GM06990 (cell line): ENCODE measurements at regions not wholly inside any gene's neighbourhood (a gene's known extent, or its start where the extent isn't known, plus 50 kb on each side); places are given as distances from the start of the nearest gene placed in this dataset.

Source experiments
- DNase-seq: peaks from one replicate; pipeline ENCODE4 v3.0.0-alpha.2; 2011; ENCODE audit not compliant: insufficient read length; ENCODE audit errors: extremely low read depth
- H3K27me3 ChIP-seq: replicated peaks from 2 replicates; pipeline ENCODE4 v1.6.0; 2011; ENCODE audit warnings: low read length; ENCODE audit not compliant: control insufficient read depth, insufficient read depth
- H3K36me3 ChIP-seq: 2 replicates; pipeline ENCODE4 v1.5.1; 2011; ENCODE audit warnings: low read length; ENCODE audit not compliant: control insufficient read depth, insufficient read depth
- H3K4me3 ChIP-seq: replicated peaks from 2 replicates; pipeline ENCODE4 v1.5.1; 2011; ENCODE audit warnings: low read depth, mild to moderate bottlenecking, control low read depth, low read length
- TF ChIP-seq, protein P1 (sequence below): IDR thresholded peaks from 2 replicates; pipeline ENCODE4 v1.5.1; 2011; ENCODE audit warnings: low read length, control low read depth, mild to moderate bottlenecking, inconsistent platforms; ENCODE audit not compliant: insufficient read depth, poor library complexity, severe bottlenecking

DNA sequence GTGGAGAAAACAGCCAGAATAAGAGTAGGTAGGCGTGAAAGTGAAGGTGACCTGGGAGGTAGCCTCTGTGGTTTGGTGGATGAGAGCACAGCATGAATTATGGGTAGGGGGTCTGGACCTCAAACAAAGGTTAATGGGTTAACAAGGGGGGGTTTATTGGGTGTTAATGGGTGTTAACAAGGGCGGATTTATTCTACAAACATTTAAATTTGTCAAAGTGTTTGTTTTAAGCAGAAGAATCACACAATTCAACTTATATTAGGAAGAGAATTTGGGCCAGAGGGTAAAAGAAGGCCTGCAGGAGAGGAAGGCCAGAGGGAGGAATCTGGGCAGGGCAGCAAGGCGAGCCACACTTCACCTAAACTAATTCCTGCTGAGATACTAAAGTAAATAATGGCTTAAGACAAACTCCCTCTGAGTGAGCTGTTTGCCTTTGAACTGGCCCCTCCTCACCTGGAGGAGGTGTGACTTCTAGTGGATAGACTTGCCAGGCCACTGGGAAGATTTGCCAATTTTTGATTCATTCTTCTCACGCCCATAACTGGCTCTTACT is 191.7 kb downstream of the GIPC2 start:
- no peak for DNase-seq
- Histone ChIP-seq H3K36me3 (no peaks in the 10 kb centered on the region), H3K4me3 (no peak overlapping the region), H3K27me3 (no peaks in the 10 kb centered on the region)
- TF ChIP-seq, protein P1, sequence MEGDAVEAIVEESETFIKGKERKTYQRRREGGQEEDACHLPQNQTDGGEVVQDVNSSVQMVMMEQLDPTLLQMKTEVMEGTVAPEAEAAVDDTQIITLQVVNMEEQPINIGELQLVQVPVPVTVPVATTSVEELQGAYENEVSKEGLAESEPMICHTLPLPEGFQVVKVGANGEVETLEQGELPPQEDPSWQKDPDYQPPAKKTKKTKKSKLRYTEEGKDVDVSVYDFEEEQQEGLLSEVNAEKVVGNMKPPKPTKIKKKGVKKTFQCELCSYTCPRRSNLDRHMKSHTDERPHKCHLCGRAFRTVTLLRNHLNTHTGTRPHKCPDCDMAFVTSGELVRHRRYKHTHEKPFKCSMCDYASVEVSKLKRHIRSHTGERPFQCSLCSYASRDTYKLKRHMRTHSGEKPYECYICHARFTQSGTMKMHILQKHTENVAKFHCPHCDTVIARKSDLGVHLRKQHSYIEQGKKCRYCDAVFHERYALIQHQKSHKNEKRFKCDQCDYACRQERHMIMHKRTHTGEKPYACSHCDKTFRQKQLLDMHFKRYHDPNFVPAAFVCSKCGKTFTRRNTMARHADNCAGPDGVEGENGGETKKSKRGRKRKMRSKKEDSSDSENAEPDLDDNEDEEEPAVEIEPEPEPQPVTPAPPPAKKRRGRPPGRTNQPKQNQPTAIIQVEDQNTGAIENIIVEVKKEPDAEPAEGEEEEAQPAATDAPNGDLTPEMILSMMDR, result no peak

DNA sequence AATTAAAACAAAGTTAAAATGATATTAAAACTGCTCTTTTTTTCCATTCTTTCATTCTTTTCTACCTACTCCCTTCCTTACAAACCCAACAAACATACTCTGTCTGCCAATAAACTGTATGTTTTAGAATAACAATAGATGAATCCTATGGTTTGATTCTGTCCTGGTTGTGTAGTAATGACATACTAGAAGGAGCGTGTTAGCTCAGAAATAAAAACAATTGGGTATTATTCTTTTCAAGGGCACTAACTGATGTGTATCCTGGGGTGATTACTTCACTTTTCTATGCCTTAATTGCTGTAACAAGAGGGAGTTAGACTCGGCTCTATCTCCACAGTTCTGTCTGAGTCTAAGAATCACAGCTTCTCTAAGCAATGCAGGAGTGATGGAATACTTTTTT is 194.4 kb downstream of the GIPC2 start:
- H3K4me3 ChIP-seq, result no peak overlapping the region
- DNase-seq, result no peak
- TF ChIP-seq, protein P1, result no peak
- no peaks in the 10 kb centered on the region for H3K27me3 ChIP-seq
- H3K36me3 ChIP-seq, result no peaks in the 10 kb centered on the region

DNA sequence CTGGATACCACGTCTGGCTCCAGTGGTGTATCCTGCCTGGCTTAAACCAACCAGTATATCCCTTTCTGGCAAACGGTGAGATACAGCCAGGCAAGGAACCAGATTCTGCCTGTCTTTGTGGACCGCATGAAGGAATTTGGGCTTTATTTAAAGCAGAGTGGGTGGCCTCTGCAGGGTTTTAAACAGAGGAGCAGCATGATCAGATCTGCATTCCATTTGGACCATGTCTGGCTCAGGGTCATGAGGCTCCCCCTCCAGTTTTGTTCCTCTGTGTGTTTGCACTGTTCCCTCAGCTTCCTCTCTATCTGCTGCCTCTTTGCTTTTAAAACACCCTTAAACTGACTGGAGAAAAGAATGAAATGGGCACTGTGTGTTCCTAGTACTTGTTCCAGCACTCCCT is 195.0 kb downstream of the GIPC2 start:
- TF ChIP-seq, protein P1, result no peak
- Histone ChIP-seq H3K4me3 (no peak overlapping the region), H3K36me3 (no peaks in the 10 kb centered on the region), H3K27me3 (no peaks in the 10 kb centered on the region)
- DNase-seq, result no peak

DNA sequence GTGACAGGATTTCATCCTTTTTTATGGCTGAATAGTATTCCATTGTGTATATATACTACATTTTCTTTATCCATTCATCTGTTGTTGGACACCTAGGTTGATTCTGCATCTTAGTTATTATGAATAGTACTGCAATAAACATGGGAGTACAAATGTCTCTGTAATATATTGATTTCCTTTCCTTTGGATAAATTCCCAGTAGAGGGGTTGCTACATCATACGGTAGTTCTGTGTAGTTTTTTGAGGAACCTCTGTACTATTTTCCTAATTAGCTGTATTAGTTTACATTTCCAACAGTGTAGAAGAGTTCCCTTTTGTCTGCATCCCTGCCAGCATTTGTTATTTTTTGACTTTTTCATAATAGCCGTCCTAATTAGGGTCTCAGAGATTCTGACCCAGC is 201.3 kb downstream of the GIPC2 start:
- TF ChIP-seq, protein P1, result no peak
- no peaks in the 10 kb centered on the region for H3K36me3 ChIP-seq
- H3K4me3 ChIP-seq, result no peak overlapping the region
- H3K27me3 ChIP-seq, result no peaks in the 10 kb centered on the region
- no peak for DNase-seq

DNA sequence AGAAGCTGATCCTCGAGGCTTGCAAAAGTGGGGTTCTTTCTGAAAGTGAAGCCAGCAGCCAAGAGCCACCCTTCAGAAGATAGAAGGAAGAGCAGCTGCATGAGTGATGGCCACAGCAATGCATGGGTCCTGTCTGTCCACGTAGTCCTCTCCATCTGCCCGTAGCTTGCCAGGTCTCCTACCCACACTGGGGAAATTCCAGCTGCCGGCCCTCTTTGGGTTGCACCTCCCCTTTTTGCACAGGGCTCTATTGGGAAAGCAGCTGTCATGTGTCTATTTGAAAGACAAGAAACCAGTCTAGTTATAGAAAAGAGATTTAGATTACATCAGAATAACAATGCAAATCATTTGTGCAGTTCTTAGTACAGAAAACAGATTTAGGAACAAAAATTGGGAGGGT is 204.4 kb downstream of the GIPC2 start:
- no peaks in the 10 kb centered on the region for H3K36me3 ChIP-seq
- no peaks in the 10 kb centered on the region; the same call in 1 of the 2 replicates for H3K27me3 ChIP-seq
- DNase-seq, result no peak
- TF ChIP-seq, protein P1, result no peak
- no peak overlapping the region for H3K4me3 ChIP-seq

DNA sequence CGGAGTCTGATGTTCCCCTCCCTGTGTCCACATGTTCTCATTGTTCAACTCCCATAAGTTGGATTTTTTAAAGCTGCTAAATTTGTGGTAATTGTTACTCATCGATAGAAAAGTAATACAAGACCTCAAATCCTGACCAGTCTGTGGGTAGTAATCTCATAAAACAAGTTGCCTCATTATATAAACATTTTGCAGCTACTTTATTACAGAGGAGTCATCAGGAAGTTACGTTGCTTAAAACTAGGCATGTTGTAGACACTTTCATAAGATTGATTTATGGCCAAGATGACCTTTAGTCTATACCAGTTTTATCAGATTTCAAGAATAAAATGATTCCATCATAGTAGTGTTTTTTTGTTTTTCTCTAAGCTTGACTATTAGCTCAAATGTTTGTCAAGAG is 208.8 kb downstream of the GIPC2 start:
- DNase-seq, result no peak
- no peaks in the 10 kb centered on the region for H3K36me3 ChIP-seq
- H3K27me3 ChIP-seq, result no peaks in the 10 kb centered on the region; the same call in 1 of the 2 replicates
- no peak overlapping the region for H3K4me3 ChIP-seq
- TF ChIP-seq, protein P1, result no peak
